Activated CD8-positive, alpha-beta memory T cell treated with anti-CD3 and anti-CD28 coated beads for 4 hours (primary cell): ENCODE measurements at regions not wholly inside any gene's neighbourhood (a gene's known extent, or its start where the extent isn't known, plus 50 kb on each side); places are given as distances from the start of the nearest gene placed in this dataset.
"Not testable (repeated sequence)": the region's sequence is repeated elsewhere in the genome, so short reads cannot be mapped to it uniquely, and the experiment has no call there.

Experiments used
- DNase-seq, 2 donors: peaks; one replicate each; pipeline ENCODE4 v3.0.0-alpha.2; 2020; ENCODE audit warnings: low read depth in 2 of 2

GRCh38 chrX:13383907-13384306, 64.1 kb upstream of the ATXN3L start:
- no peak for DNase-seq

DNA sequence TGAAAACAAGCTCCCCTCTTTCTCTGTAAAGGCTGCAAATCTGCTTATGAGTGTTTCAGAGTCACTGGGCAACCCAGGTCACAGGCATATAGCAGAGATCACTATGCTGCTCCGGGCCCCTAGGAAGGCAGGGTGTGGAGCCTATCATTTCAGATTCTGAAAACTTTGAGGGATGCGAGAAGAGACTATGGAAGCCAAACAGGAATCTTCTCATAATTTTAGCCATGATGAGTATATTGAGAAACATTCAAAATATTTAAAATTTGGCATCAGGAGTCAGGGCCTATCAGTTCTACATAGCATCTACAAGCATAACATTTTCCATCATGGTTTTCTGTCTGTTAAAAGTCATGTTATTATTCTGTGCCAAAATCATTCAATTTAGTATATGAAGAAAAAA, 61.7 kb upstream of the ATXN3L start:
- DNase-seq = no peak

DNA sequence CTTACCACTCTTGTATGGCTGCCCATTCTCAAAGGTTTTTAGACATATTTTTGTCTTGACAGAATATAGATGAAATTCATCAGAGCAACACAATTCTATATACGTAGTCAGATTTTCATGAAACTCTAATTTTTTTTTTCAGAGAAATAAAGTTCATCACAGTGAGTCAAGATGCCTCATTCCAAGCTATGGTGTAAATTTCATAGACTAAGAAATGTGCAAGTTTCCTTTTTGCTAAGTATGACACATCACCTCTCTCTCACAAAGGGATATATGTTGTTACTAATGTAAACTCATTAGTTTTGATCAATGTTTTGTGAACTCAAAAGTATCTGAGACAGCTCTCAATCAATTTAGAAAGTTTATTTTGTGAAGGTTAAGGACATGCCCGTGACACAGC, 60.4 kb upstream of the ATXN3L start:
- DNase-seq = no peak

DNA sequence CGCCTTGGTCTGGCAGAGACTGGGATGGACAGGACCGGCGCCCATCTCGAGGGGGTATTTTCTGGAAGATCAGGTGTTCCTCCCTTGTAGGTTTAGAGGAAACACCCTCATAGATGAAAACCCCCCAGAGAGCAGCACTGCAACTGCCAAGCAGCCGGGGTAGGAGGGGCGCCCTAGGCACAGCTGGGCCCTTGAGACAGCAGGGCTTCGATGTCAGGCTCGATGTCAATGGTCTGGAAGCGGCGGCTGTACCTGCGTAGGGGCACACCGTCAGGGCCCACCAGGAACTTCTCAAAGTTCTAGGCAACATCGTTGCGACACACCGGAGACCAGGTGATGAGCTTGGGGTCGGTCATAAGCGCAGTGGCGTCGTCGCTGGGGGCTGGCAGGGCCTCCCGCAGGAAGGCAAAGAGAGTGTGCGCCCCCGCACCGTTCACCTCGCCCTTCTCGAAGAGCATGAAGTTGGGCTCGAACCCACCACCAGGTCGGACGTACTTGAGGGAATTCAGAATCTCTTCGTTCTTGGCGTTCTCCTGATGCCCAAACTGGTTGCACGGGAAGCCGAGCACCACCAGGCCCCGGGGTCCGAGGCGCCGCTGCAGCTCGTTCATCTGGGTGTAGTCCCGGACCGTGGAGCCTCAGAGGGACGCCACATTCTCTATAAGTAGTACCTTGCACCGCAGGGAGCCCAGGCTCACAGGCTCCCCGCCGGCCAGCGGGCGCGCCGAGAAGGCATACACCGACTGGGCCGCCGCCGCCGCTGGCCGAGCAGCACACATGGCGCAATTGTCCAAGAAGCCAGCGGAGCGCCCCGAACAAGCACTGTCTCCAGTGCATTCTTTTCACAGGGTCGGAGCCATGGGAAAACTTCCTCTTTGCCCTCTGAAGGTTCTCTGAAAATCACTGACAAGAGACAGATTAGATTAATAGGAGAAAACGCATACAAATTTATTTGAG, 59.0 kb upstream of the ATXN3L start:
- DNase-seq = not testable (repeated sequence)

GRCh38 chrX:13377550-13377934, 57.7 kb upstream of the ATXN3L start:
- no peak for DNase-seq

- DNase-seq = no peak
These were observed 57.1 kb upstream of the ATXN3L start for GRCh38 chrX:13376857-13377549.

- not testable (repeated sequence) for DNase-seq
These were observed 55.7 kb upstream of the ATXN3L start for GRCh38 chrX:13375596-13375995.

DNA sequence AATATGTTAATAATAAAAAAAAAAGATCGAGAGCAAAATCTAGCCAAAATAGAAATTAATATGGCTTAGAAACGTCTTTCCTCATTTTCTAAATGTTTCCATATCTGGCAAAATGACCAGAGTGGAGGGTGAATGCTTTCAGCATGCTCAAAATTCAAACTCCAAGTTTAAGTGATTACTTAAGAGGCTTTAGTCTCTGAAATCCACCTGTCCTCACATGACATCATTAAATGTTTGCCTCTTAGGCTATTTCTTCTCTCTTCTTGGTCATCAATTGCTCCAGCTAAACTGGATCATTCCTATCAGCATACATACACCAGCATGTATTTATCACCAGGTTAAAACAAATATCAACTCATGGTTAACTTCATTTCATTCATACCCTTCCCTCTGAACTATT, 54.5 kb upstream of the ATXN3L start:
- no peak for DNase-seq

GRCh38 chrX:13373431-13374187, 53.8 kb upstream of the ATXN3L start:
- DNase-seq = no peak

DNA sequence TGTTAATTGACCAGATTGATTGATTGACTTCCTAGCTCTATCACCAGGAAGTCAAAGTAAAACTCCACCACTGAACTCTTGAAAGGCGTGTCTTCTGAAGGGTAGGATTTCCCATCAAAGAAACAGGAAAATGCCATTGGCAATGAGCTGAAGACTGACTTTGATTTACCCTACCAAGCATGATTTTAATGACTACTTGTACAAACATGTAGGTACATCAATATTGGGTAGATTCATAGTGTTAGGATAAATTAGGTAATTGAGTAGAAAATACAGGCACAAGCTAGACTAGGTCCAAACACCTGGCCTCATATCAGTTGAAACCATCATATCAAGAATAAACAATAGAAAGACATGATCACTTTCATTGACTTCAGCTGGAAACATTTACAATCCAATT, 53.2 kb upstream of the ATXN3L start:
- no peak for DNase-seq

DNA sequence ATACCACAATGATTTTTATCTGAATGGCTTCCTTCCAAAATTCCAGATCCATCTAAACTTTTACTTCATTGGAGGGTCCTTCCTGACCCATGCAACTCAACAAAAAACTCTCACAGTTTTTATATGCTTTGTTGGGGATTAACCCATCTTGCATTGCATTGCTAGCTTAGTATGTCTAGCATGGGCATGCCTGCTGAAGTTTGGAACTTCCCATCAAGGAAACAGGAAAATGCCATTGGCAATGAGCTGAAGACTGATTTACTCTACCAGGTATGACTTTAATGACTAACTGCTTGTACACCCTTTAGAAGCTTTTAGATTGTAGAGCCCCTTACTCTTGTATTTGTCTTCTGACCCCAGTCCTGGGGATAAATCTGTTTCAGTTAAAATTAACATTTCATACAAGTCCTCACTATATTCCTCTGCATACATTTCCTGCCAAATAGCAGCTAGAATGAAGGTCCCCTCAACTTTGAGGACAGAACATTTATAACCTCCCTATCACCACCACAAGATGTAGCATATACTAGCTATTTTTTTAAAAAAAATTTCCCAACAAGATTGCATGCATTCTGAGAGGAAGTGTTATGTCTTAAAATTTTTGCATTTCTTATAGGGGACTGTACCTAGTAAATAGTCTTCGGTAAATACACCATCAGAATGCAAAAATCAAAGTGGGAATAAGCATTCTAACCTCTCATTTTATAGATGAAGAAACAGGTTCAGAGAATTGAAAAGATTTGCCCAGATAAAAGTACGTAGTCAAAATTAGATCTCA, 52.5 kb upstream of the ATXN3L start:
- no peak for DNase-seq

DNA sequence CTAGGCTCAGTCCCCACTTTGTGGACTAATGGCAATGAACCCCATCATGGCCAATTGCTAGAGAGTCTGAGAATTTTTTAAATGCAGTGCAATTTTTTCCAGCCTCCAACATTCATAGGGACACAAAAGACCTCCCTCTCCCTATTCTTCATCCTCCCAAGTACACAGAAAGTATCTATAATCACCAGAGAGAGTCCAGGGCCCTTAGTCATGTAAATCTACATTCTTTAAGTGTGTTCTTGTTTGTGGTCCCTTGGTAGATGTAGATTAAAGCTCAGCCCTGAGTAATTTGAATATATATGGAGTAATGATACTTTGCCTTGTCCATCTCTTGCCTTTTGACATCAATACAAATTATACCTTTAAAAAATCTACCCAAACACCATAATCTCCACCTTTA, 51.3 kb upstream of the ATXN3L start:
- DNase-seq = no peak

- DNase-seq = no peak
These were observed 50.9 kb upstream of the ATXN3L start for GRCh38 chrX:13370713-13371112.
